ENCODE measurements at regions not wholly inside any gene's neighbourhood (a gene's known extent, or its start where the extent isn't known, plus 50 kb on each side); places are given as distances from the start of the nearest gene placed in this dataset.
"Not testable (repeated sequence)": the region's sequence is repeated elsewhere in the genome, so short reads cannot be mapped to it uniquely, and the experiment has no call there.

DNA sequence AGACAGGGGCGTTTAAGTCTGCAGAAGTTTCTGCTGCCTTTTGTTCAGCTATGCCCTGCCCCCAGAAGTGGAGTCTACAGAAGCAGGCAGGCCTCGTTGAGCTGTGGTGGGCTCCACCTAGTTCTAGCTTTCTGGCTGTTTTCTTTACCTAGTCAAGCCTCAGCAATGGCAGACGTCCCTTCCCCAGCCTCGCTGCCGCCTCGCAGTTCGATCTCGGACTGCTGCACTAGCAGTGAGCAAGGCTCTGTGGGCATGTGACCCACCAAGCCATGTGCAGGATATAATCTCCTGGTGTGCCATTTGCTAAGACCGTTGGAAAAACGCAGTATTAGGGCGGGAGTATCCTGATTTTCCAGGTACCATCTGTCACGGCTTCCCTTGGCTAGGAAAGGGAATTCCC, 742.7 kb upstream of the NRXN1 start:
- TF ChIP-seq, protein P1, sequence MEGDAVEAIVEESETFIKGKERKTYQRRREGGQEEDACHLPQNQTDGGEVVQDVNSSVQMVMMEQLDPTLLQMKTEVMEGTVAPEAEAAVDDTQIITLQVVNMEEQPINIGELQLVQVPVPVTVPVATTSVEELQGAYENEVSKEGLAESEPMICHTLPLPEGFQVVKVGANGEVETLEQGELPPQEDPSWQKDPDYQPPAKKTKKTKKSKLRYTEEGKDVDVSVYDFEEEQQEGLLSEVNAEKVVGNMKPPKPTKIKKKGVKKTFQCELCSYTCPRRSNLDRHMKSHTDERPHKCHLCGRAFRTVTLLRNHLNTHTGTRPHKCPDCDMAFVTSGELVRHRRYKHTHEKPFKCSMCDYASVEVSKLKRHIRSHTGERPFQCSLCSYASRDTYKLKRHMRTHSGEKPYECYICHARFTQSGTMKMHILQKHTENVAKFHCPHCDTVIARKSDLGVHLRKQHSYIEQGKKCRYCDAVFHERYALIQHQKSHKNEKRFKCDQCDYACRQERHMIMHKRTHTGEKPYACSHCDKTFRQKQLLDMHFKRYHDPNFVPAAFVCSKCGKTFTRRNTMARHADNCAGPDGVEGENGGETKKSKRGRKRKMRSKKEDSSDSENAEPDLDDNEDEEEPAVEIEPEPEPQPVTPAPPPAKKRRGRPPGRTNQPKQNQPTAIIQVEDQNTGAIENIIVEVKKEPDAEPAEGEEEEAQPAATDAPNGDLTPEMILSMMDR (IDR thresholded peaks at IDR 0.05; ENCODE audit: poor library complexity): not testable (repeated sequence)
- not testable (repeated sequence) for TF ChIP-seq EZH2 (IDR thresholded peaks at IDR 0.05; ENCODE audit: borderline replicate concordance)
